ENCODE measurements at regions not wholly inside any gene's neighbourhood (a gene's known extent, or its start where the extent isn't known, plus 50 kb on each side); places are given as distances from the start of the nearest gene placed in this dataset.
"Not testable (repeated sequence)": the region's sequence is repeated elsewhere in the genome, so short reads cannot be mapped to it uniquely, and the experiment has no call there.

GRCh38 chr5:67889870-67890269, 325.7 kb upstream of the PIK3R1 start:
- not testable (repeated sequence) for TF ChIP-seq CTCF (IDR thresholded peaks at IDR 0.05; ENCODE audit: insufficient read depth, low read length, poor library complexity, severe bottlenecking); EZH2phosphoT487 (conservative IDR thresholded peaks at IDR 0.05; ENCODE audit: low read length)
